ENCODE measurements at regions not wholly inside any gene's neighbourhood (a gene's known extent, or its start where the extent isn't known, plus 50 kb on each side); places are given as distances from the start of the nearest gene placed in this dataset.
"Not testable (repeated sequence)": the region's sequence is repeated elsewhere in the genome, so short reads cannot be mapped to it uniquely, and the experiment has no call there.

GRCh38 chr12:90690120-90690519, 264.9 kb downstream of the CCER1 start:
- Mint-ChIP-seq H3K36me3 (ENCODE audit: insufficient read depth, unreplicated experiment) (no peaks in the 10 kb centered on the region), H3K27ac (ENCODE audit: unreplicated experiment) (no peak overlapping the region), H3K4me3 (ENCODE audit: low read depth, unreplicated experiment) (no peak overlapping the region), H3K4me1 (ENCODE audit: low read depth, unreplicated experiment) (no peaks in the 10 kb centered on the region), H3K9me3 (ENCODE audit: low read depth, unreplicated experiment) (peaks cover 6% of the 10 kb centered on the region), H3K27me3 (ENCODE audit: unreplicated experiment) (no peaks in the 10 kb centered on the region)
- intact Hi-C loops (cut with micrococcal nuclease; ENCODE audit: unreplicated experiment), result no loop called here
- no TSS peak for BruUV-seq (replicated peaks)
- CTCF ChIA-PET, result no interaction called here
- TF ChIP-seq CTCF (IDR thresholded peaks at IDR 0.05; ENCODE audit: unreplicated experiment), result no peak
- no peak for DNase-seq

GRCh38 chr12:90687682-90688081, 267.3 kb downstream of the CCER1 start:
- H3K27me3 Mint-ChIP-seq (ENCODE audit: unreplicated experiment); H3K36me3 Mint-ChIP-seq (ENCODE audit: insufficient read depth, unreplicated experiment); intact Hi-C loops (cut with micrococcal nuclease; ENCODE audit: unreplicated experiment): not testable (repeated sequence)

GRCh38 chr12:90683871-90684270, 271.1 kb downstream of the CCER1 start:
- TF ChIP-seq CTCF (IDR thresholded peaks at IDR 0.05; ENCODE audit: unreplicated experiment), result no peak
- H3K4me3 Mint-ChIP-seq (ENCODE audit: low read depth, unreplicated experiment), result no peak overlapping the region
- no peaks in the 10 kb centered on the region for H3K27me3 Mint-ChIP-seq (ENCODE audit: unreplicated experiment)
- DNase-seq, result no peak
- CTCF ChIA-PET, result interaction anchor here (0.7 kb wide), 1 partner anchor 169 kb away, joined by 3 read pairs; no protein-coding TSS in a partner anchor
- no peak overlapping the region for H3K27ac Mint-ChIP-seq (ENCODE audit: unreplicated experiment)
- H3K9me3 Mint-ChIP-seq (ENCODE audit: low read depth, unreplicated experiment), result peaks cover 13% of the 10 kb centered on the region
- no TSS peak for BruUV-seq (replicated peaks)
- intact Hi-C loops (cut with micrococcal nuclease; ENCODE audit: unreplicated experiment), result no loop called here
- no peaks in the 10 kb centered on the region for H3K4me1 Mint-ChIP-seq (ENCODE audit: low read depth, unreplicated experiment)
- H3K36me3 Mint-ChIP-seq (ENCODE audit: insufficient read depth, unreplicated experiment), result no peaks in the 10 kb centered on the region

More at GRCh38 chr12:90687682-90688081, 267.3 kb downstream of the CCER1 start:
- BruUV-seq (replicated peaks); H3K4me3 Mint-ChIP-seq (ENCODE audit: low read depth, unreplicated experiment); H3K9me3 Mint-ChIP-seq (ENCODE audit: low read depth, unreplicated experiment); H3K4me1 Mint-ChIP-seq (ENCODE audit: low read depth, unreplicated experiment); CTCF ChIA-PET; DNase-seq; H3K27ac Mint-ChIP-seq (ENCODE audit: unreplicated experiment): not testable (repeated sequence)

GRCh38 chr12:90682398-90682797, 272.6 kb downstream of the CCER1 start:
- TF ChIP-seq CTCF (IDR thresholded peaks at IDR 0.05; ENCODE audit: unreplicated experiment), result no peak
- no peak for DNase-seq
- intact Hi-C loops (cut with micrococcal nuclease; ENCODE audit: unreplicated experiment), result no loop called here
- Mint-ChIP-seq H3K9me3 (ENCODE audit: low read depth, unreplicated experiment) (peaks cover 16% of the 10 kb centered on the region), H3K27me3 (ENCODE audit: unreplicated experiment) (no peaks in the 10 kb centered on the region), H3K36me3 (ENCODE audit: insufficient read depth, unreplicated experiment) (no peaks in the 10 kb centered on the region), H3K27ac (ENCODE audit: unreplicated experiment) (no peak overlapping the region), H3K4me1 (ENCODE audit: low read depth, unreplicated experiment) (no peaks in the 10 kb centered on the region), H3K4me3 (ENCODE audit: low read depth, unreplicated experiment) (no peak overlapping the region)
- CTCF ChIA-PET, result no interaction called here
- BruUV-seq (replicated peaks), result no TSS peak

GRCh38 chr12:90679674-90680073, 275.3 kb downstream of the CCER1 start:
- no peak for TF ChIP-seq CTCF (IDR thresholded peaks at IDR 0.05; ENCODE audit: unreplicated experiment)
- Mint-ChIP-seq H3K27me3 (ENCODE audit: unreplicated experiment) (no peaks in the 10 kb centered on the region), H3K27ac (ENCODE audit: unreplicated experiment) (no peak overlapping the region), H3K4me1 (ENCODE audit: low read depth, unreplicated experiment) (no peaks in the 10 kb centered on the region), H3K9me3 (ENCODE audit: low read depth, unreplicated experiment) (peaks cover 9% of the 10 kb centered on the region), H3K36me3 (ENCODE audit: insufficient read depth, unreplicated experiment) (no peaks in the 10 kb centered on the region), H3K4me3 (ENCODE audit: low read depth, unreplicated experiment) (no peak overlapping the region)
- no peak for DNase-seq
- intact Hi-C loops (cut with micrococcal nuclease; ENCODE audit: unreplicated experiment), result no loop called here
- no TSS peak for BruUV-seq (replicated peaks)
- CTCF ChIA-PET, result no interaction called here
